ENCODE measurements at regions not wholly inside any gene's neighbourhood (a gene's known extent, or its start where the extent isn't known, plus 50 kb on each side); places are given as distances from the start of the nearest gene placed in this dataset.

- no peak for TF ChIP-seq CTCF (IDR thresholded peaks at IDR 0.05)
- TF ChIP-seq POLR2A (IDR thresholded peaks at IDR 0.05): no peak
Observed at GRCh38 chr2:146912536-146912935, 932.3 kb upstream of the ACVR2A start.
